Activated CD8-positive, alpha-beta memory T cell treated with anti-CD3 and anti-CD28 coated beads, Interleukin-2, amount 10 ng/mL, durations not matched to agents 7 days and 5 days (primary cell): ENCODE measurements at regions not wholly inside any gene's neighbourhood (a gene's known extent, or its start where the extent isn't known, plus 50 kb on each side); places are given as distances from the start of the nearest gene placed in this dataset.

Experiments
- ATAC-seq: fragments of 150-1000 bp; cut with Tn5 transposase; one replicate; pipeline ENCODE4 v1.10.0; 2021; ENCODE audit warnings: moderate library complexity
- CTCF ChIA-PET: fragments of 350-600 bp; sonication (Branson Sonifier 250); formaldehyde crosslinking; loops from one replicate; lab custom pipeline; 2021; ENCODE audit warnings: antibody characterized with exemption; lab: Charles Lee
- DNase-seq: peaks from one replicate; pipeline ENCODE4 v3.0.0-alpha.2; 2020
- H3K27ac Mint-ChIP-seq: one replicate; pipeline ENCODE4 v1.8.0; 2021; ENCODE audit warnings: mild to moderate bottlenecking, mixed read lengths
- H3K27me3 Mint-ChIP-seq: one replicate; pipeline ENCODE4 v1.8.0; 2021; ENCODE audit warnings: mixed read lengths
- H3K36me3 Mint-ChIP-seq: one replicate; pipeline ENCODE4 v1.8.0; 2021; ENCODE audit warnings: mild to moderate bottlenecking, mixed read lengths
- H3K4me1 Mint-ChIP-seq: one replicate; pipeline ENCODE4 v1.8.0; 2021; ENCODE audit warnings: mixed read lengths
- H3K4me3 Mint-ChIP-seq: one replicate; pipeline ENCODE4 v1.8.0; 2021; ENCODE audit warnings: mild to moderate bottlenecking, moderate library complexity, mixed read lengths
- H3K9me3 Mint-ChIP-seq: one replicate; pipeline ENCODE4 v1.8.0; 2022; ENCODE audit warnings: low read depth, mixed read lengths

GRCh38 chr12:76637807-76638206 lies 78.2 kb upstream of the OSBPL8 start:
- CTCF ChIA-PET, result no interaction called here
- ATAC-seq, result no peak

GRCh38 chr12:76639646-76640045 lies 80.1 kb upstream of the OSBPL8 start:
- H3K27me3 Mint-ChIP-seq, result no peaks in the 10 kb centered on the region
- DNase-seq (no peak), ATAC-seq (no peak)
- CTCF ChIA-PET, result interaction anchor here (1.1 kb wide), 1 partner anchor 18 kb away, joined by 3 read pairs; no protein-coding TSS in a partner anchor
- H3K4me3 Mint-ChIP-seq, result no peak overlapping the region
- H3K27ac Mint-ChIP-seq, result no peak overlapping the region
- peaks cover 6% of the 10 kb centered on the region for H3K4me1 Mint-ChIP-seq
- H3K9me3 Mint-ChIP-seq, result no peaks in the 10 kb centered on the region
- H3K36me3 Mint-ChIP-seq, result no peaks in the 10 kb centered on the region

More at GRCh38 chr12:76637807-76638206, 78.2 kb upstream of the OSBPL8 start:
- peaks cover 6% of the 10 kb centered on the region for H3K4me1 Mint-ChIP-seq
- H3K27ac Mint-ChIP-seq, result no peak overlapping the region
- no peak for DNase-seq
- no peaks in the 10 kb centered on the region for H3K36me3 Mint-ChIP-seq
- no peaks in the 10 kb centered on the region for H3K27me3 Mint-ChIP-seq
- no peaks in the 10 kb centered on the region for H3K9me3 Mint-ChIP-seq
- H3K4me3 Mint-ChIP-seq, result no peak overlapping the region

DNA sequence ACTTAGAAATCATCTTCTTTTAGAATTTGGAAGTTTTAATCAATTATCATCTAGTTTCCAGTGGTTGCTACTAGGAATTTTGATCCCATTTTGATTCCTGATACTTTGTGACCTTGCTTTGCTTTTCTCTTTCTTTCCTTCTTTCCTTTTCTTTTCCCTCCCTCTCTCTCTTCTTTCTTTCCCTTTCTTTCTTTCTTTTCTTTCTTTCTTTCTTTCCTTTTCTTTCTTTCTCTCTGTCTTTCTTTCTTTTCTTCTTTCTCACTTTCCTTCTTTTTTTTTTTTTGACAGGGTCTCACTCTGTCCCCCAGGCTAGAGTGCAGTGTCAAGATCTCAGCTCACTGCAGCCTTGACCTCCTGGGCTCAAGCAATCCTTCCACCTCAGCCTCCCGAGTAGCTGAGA lies 81.5 kb upstream of the OSBPL8 start:
- Mint-ChIP-seq H3K36me3 (no peaks in the 10 kb centered on the region), H3K27me3 (peaks cover 1% of the 10 kb centered on the region)
- CTCF ChIA-PET, result no interaction called here

DNA sequence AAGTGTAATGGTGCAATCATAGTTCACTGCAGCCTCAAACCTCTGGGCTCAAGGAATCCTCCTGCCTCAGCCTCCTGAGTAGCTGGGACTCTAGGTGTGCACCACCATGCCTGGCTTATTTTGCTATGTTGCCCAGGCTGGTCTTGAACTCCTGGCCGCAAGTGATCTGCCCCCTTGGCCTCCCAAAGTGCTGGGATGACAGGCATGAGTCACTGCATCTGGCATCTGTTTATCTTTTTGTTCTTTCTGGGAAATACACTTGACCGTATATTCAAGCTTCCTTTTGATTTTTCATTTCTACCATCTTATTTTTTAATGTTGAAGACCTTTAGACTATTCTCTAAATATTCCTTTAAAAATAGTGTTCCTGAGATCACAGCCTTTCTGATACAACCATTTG lies 82.4 kb upstream of the OSBPL8 start:
- no peak overlapping the region for H3K4me3 Mint-ChIP-seq
- ATAC-seq (no peak), DNase-seq (no peak)
- CTCF ChIA-PET, result no interaction called here
- H3K27me3 Mint-ChIP-seq, result peaks cover 3% of the 10 kb centered on the region
- no peak overlapping the region for H3K27ac Mint-ChIP-seq
- H3K4me1 Mint-ChIP-seq, result no peaks in the 10 kb centered on the region
- H3K36me3 Mint-ChIP-seq, result no peaks in the 10 kb centered on the region
- H3K9me3 Mint-ChIP-seq, result no peaks in the 10 kb centered on the region

More for the DNA sequence above, 81.5 kb upstream of the OSBPL8 start:
- peaks cover 5% of the 10 kb centered on the region for H3K4me1 Mint-ChIP-seq
- no peak for ATAC-seq
- H3K4me3 Mint-ChIP-seq, result no peak overlapping the region
- DNase-seq, result no peak
- no peak overlapping the region for H3K27ac Mint-ChIP-seq
- H3K9me3 Mint-ChIP-seq, result no peaks in the 10 kb centered on the region

GRCh38 chr12:76643438-76643837 lies 83.9 kb upstream of the OSBPL8 start:
- no peak for ATAC-seq
- no peak for DNase-seq
- no peaks in the 10 kb centered on the region for H3K4me1 Mint-ChIP-seq
- peaks cover 3% of the 10 kb centered on the region for H3K27me3 Mint-ChIP-seq
- H3K27ac Mint-ChIP-seq, result no peak overlapping the region
- no peaks in the 10 kb centered on the region for H3K9me3 Mint-ChIP-seq
- H3K36me3 Mint-ChIP-seq, result no peaks in the 10 kb centered on the region
- CTCF ChIA-PET, result no interaction called here
- no peak overlapping the region for H3K4me3 Mint-ChIP-seq

DNA sequence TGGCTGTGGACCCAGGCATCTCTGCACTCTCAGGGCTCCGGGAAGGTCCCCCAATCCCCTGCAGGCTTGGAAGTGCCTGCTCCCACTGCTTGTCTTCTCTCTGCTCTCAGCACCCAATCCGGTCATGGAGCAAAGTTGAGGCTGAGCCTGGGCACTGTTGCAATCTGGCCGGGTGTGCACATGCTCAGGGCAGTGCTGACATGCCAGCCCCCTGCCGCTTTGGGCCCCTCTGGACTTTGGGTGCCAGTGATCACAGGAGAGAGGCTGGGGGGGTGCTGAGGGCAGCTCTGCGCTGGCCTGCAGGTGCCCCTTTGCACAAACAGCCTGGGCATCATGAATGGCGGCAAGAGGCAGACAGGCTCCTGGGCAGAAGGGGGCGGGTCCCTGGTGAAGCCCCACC lies 85.4 kb upstream of the OSBPL8 start:
- Mint-ChIP-seq H3K9me3 (no peaks in the 10 kb centered on the region), H3K27ac (no peak overlapping the region), H3K27me3 (peaks cover 6% of the 10 kb centered on the region), H3K4me1 (no peaks in the 10 kb centered on the region), H3K36me3 (no peaks in the 10 kb centered on the region), H3K4me3 (no peak overlapping the region)
- no peak for DNase-seq
- no peak for ATAC-seq
- CTCF ChIA-PET, result no interaction called here

- ATAC-seq (no peak), DNase-seq (no peak)
- Mint-ChIP-seq H3K27ac (no peak overlapping the region), H3K27me3 (peaks cover 12% of the 10 kb centered on the region), H3K9me3 (no peaks in the 10 kb centered on the region), H3K36me3 (no peaks in the 10 kb centered on the region), H3K4me1 (no peaks in the 10 kb centered on the region), H3K4me3 (no peak overlapping the region)
- CTCF ChIA-PET, result interaction anchor here (0.7 kb wide), 1 partner anchor 24 kb away, joined by 3 read pairs; no protein-coding TSS in a partner anchor
Observed at GRCh38 chr12:76645934-76646333, 86.4 kb upstream of the OSBPL8 start.

- no peak for DNase-seq
- H3K27ac Mint-ChIP-seq, result no peak overlapping the region
- no peak for ATAC-seq
Observed at GRCh38 chr12:76646366-76646765, 86.8 kb upstream of the OSBPL8 start.

GRCh38 chr12:76649099-76649498 lies 89.5 kb upstream of the OSBPL8 start:
- CTCF ChIA-PET, result no interaction called here
- no peak overlapping the region for H3K4me3 Mint-ChIP-seq
- no peaks in the 10 kb centered on the region for H3K36me3 Mint-ChIP-seq
- no peak for ATAC-seq
- no peak overlapping the region for H3K27ac Mint-ChIP-seq
- H3K27me3 Mint-ChIP-seq, result peaks cover 15% of the 10 kb centered on the region
- no peak for DNase-seq
- H3K9me3 Mint-ChIP-seq, result no peaks in the 10 kb centered on the region
- no peaks in the 10 kb centered on the region for H3K4me1 Mint-ChIP-seq

More at GRCh38 chr12:76646366-76646765, 86.8 kb upstream of the OSBPL8 start:
- H3K36me3 Mint-ChIP-seq, result no peaks in the 10 kb centered on the region
- H3K9me3 Mint-ChIP-seq, result no peaks in the 10 kb centered on the region
- H3K27me3 Mint-ChIP-seq, result peaks cover 14% of the 10 kb centered on the region
- no peak overlapping the region for H3K4me3 Mint-ChIP-seq
- H3K4me1 Mint-ChIP-seq, result no peaks in the 10 kb centered on the region
- CTCF ChIA-PET, result interaction anchor here (1.5 kb wide), 1 partner anchor 24 kb away, joined by 5 read pairs; no protein-coding TSS in a partner anchor

- H3K27ac Mint-ChIP-seq, result no peak overlapping the region
- H3K36me3 Mint-ChIP-seq, result no peaks in the 10 kb centered on the region
- no peaks in the 10 kb centered on the region for H3K9me3 Mint-ChIP-seq
- DNase-seq (no peak), ATAC-seq (no peak)
- H3K4me1 Mint-ChIP-seq, result no peaks in the 10 kb centered on the region
- CTCF ChIA-PET, result no interaction called here
- H3K27me3 Mint-ChIP-seq, result peaks cover 22% of the 10 kb centered on the region
- no peak overlapping the region for H3K4me3 Mint-ChIP-seq
Observed at GRCh38 chr12:76652402-76652801, 92.8 kb upstream of the OSBPL8 start.

DNA sequence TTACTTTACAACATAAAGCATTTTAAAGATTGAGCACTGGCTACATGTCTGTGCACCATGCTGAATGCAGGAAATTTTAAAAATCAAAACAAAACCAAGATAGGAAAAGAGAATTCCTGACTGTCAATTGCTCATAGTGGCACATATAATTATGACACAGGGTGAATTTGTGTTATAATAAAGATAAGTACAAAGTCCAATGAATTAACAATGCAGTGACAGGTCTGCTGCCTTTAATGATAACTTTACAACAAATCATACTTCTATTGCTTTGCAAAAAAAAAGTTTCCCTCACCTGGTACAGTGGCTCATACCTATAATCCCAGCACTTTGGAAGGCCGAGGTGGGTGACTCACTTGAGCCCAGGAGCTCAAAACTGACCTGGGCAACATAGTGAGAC lies 93.8 kb upstream of the OSBPL8 start:
- H3K4me1 Mint-ChIP-seq, result peaks cover 2% of the 10 kb centered on the region
- H3K36me3 Mint-ChIP-seq, result no peaks in the 10 kb centered on the region
- H3K27ac Mint-ChIP-seq, result no peak overlapping the region
- peaks cover 26% of the 10 kb centered on the region for H3K27me3 Mint-ChIP-seq
- ATAC-seq (no peak), DNase-seq (no peak)
- CTCF ChIA-PET, result no interaction called here
- no peak overlapping the region for H3K4me3 Mint-ChIP-seq
- no peaks in the 10 kb centered on the region for H3K9me3 Mint-ChIP-seq

- H3K9me3 Mint-ChIP-seq, result no peaks in the 10 kb centered on the region
Observed at GRCh38 chr12:76664731-76665130, 99.2 kb upstream of the ZDHHC17 start.

DNA sequence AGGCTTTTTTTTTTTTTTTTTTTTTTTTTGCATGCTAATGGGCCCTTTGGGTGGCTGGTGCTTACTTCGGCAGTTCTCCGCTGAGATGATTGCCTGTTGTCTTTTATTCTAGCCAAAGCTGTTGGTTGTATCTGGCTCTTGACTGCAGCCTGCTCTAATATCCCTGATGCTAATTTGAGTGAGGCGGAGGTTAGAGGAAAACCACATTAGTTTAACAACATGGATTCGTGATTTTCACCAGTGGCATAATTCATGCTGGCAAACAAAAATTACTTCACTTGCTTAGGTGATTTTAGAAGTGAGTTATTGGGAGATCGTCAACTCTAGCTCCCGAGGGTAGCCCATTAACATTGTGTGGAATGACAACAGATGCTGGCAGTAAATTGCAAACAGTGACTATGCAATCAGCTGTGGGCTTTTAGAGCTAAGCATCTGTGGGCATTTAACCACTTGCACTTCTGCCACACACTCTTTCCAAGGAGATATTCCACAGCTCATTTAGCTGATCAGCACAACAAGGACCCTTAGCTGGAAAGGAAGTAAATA lies 97.6 kb upstream of the ZDHHC17 start:
- CTCF ChIA-PET, result no interaction called here
- Mint-ChIP-seq H3K36me3 (no peaks in the 10 kb centered on the region), H3K27ac (no peak overlapping the region), H3K4me1 (peaks cover 3% of the 10 kb centered on the region), H3K9me3 (no peaks in the 10 kb centered on the region), H3K27me3 (peaks cover 23% of the 10 kb centered on the region), H3K4me3 (no peak overlapping the region)
- ATAC-seq (no peak), DNase-seq (no peak)

More at GRCh38 chr12:76664731-76665130, 99.2 kb upstream of the ZDHHC17 start:
- no peak overlapping the region for H3K27ac Mint-ChIP-seq
- no peaks in the 10 kb centered on the region for H3K36me3 Mint-ChIP-seq
- ATAC-seq (no peak), DNase-seq (no peak)
- CTCF ChIA-PET, result no interaction called here
- peaks cover 23% of the 10 kb centered on the region for H3K27me3 Mint-ChIP-seq
- peaks cover 3% of the 10 kb centered on the region for H3K4me1 Mint-ChIP-seq
- no peak overlapping the region for H3K4me3 Mint-ChIP-seq

GRCh38 chr12:76669981-76670380 lies 93.9 kb upstream of the ZDHHC17 start:
- ATAC-seq, result no peak
- Mint-ChIP-seq H3K27ac (no peak overlapping the region), H3K36me3 (no peaks in the 10 kb centered on the region), H3K4me1 (peaks cover 3% of the 10 kb centered on the region), H3K27me3 (peaks cover 18% of the 10 kb centered on the region), H3K4me3 (no peak overlapping the region), H3K9me3 (no peaks in the 10 kb centered on the region)
- no peak for DNase-seq
- CTCF ChIA-PET, result no interaction called here
